ENCODE measurements at regions not wholly inside any gene's neighbourhood (a gene's known extent, or its start where the extent isn't known, plus 50 kb on each side); places are given as distances from the start of the nearest gene placed in this dataset.

GRCh38 chr4:38275331-38276100, 315.3 kb downstream of the PTTG2 start:
- H3K4me3 ChIP-seq: no peak overlapping the region
- H3K9me3 ChIP-seq: no peaks in the 10 kb centered on the region
- DNase-seq (peak; percentile 66), ATAC-seq (peak; percentile 85 to 86)
- no peaks in the 10 kb centered on the region for H3K27me3 ChIP-seq (ENCODE audit: low read depth)
- H3K27ac ChIP-seq: no peak overlapping the region
- H3K4me1 ChIP-seq: no peaks in the 10 kb centered on the region
- intact Hi-C loops (cut with DNase I): no loop called here
- no peaks in the 10 kb centered on the region for H3K36me3 ChIP-seq
- TF ChIP-seq CTCF (IDR thresholded peaks at IDR 0.05): no peak

- Histone ChIP-seq H3K9me3 (no peaks in the 10 kb centered on the region), H3K4me1 (peaks cover 9% of the 10 kb centered on the region), H3K27me3 (ENCODE audit: low read depth) (no peaks in the 10 kb centered on the region), H3K27ac (no peak overlapping the region), H3K36me3 (no peaks in the 10 kb centered on the region), H3K4me3 (no peak overlapping the region)
- intact Hi-C loops (cut with DNase I): no loop called here
- no peak for ATAC-seq
- TF ChIP-seq CTCF (IDR thresholded peaks at IDR 0.05): no peak
- DNase-seq: no peak
Observed at GRCh38 chr4:38278255-38278654, 318.1 kb downstream of the PTTG2 start.

GRCh38 chr4:38279077-38279476, 318.9 kb downstream of the PTTG2 start:
- H3K4me3 ChIP-seq: no peak overlapping the region
- H3K27me3 ChIP-seq (ENCODE audit: low read depth): no peaks in the 10 kb centered on the region
- no peak for TF ChIP-seq CTCF (IDR thresholded peaks at IDR 0.05)
- ATAC-seq (no peak), DNase-seq (no peak)
- peaks cover 9% of the 10 kb centered on the region for H3K4me1 ChIP-seq
- intact Hi-C loops (cut with DNase I): no loop called here
- no peaks in the 10 kb centered on the region for H3K36me3 ChIP-seq
- no peak overlapping the region for H3K27ac ChIP-seq
- H3K9me3 ChIP-seq: no peaks in the 10 kb centered on the region

GRCh38 chr4:38279650-38280322, 319.6 kb downstream of the PTTG2 start:
- ATAC-seq: peak; percentile 78 to 89
- H3K27me3 ChIP-seq (ENCODE audit: low read depth): no peaks in the 10 kb centered on the region
- H3K4me1 ChIP-seq: peaks cover 9% of the 10 kb centered on the region
- no peak for DNase-seq
- H3K9me3 ChIP-seq: no peaks in the 10 kb centered on the region
- H3K4me3 ChIP-seq: no peak overlapping the region
- H3K36me3 ChIP-seq: no peaks in the 10 kb centered on the region
- intact Hi-C loops (cut with DNase I): no loop called here
- no peak for TF ChIP-seq CTCF (IDR thresholded peaks at IDR 0.05)
- H3K27ac ChIP-seq: no peak overlapping the region

GRCh38 chr4:38280323-38280706, 320.1 kb downstream of the PTTG2 start:
- Histone ChIP-seq H3K4me1 (peaks cover 9% of the 10 kb centered on the region), H3K4me3 (no peak overlapping the region), H3K27me3 (ENCODE audit: low read depth) (no peaks in the 10 kb centered on the region), H3K36me3 (no peaks in the 10 kb centered on the region), H3K9me3 (no peaks in the 10 kb centered on the region), H3K27ac (no peak overlapping the region)
- ATAC-seq: no peak
- no peak for DNase-seq
- TF ChIP-seq CTCF (IDR thresholded peaks at IDR 0.05): no peak
- intact Hi-C loops (cut with DNase I): no loop called here

Measured in lower lobe of right lung (tissue), 2 donors.